Endothelial cell (in vitro differentiated cells): ENCODE measurements at regions not wholly inside any gene's neighbourhood (a gene's known extent, or its start where the extent isn't known, plus 50 kb on each side); places are given as distances from the start of the nearest gene placed in this dataset.

Experiments used
- DNase-seq: peaks from one replicate; pipeline ENCODE4 v3.0.0; 2021; ENCODE audit warnings: low spot score
- H3K27ac Mint-ChIP-seq: one replicate; pipeline ENCODE4 v1.8.0; 2021; ENCODE audit warnings: mixed read lengths, inconsistent platforms; ENCODE audit not compliant: unreplicated experiment
- H3K27me3 Mint-ChIP-seq: one replicate; pipeline ENCODE4 v1.8.0; 2021; ENCODE audit warnings: mild to moderate bottlenecking, moderate library complexity, mixed read lengths, inconsistent platforms; ENCODE audit not compliant: unreplicated experiment
- H3K36me3 Mint-ChIP-seq: one replicate; pipeline ENCODE4 v1.8.0; 2021; ENCODE audit warnings: mild to moderate bottlenecking, low read depth, mixed read lengths, inconsistent platforms; ENCODE audit not compliant: unreplicated experiment
- H3K4me1 Mint-ChIP-seq: one replicate; pipeline ENCODE4 v1.8.0; 2021; ENCODE audit warnings: mild to moderate bottlenecking, mixed read lengths, inconsistent platforms; ENCODE audit not compliant: unreplicated experiment
- H3K4me3 Mint-ChIP-seq: one replicate; pipeline ENCODE4 v1.8.0; 2021; ENCODE audit warnings: mild to moderate bottlenecking, mixed read lengths, inconsistent platforms; ENCODE audit not compliant: unreplicated experiment
- H3K9me3 Mint-ChIP-seq: one replicate; pipeline ENCODE4 v1.8.0; 2021; ENCODE audit warnings: mixed read lengths, inconsistent platforms; ENCODE audit not compliant: unreplicated experiment
- TF ChIP-seq, protein P1 (sequence below): fragments of 200-600 bp; sonication (generic); IDR thresholded peaks from one replicate; pipeline ENCODE4 v1.5.0; 2021; ENCODE audit warnings: antibody characterized with exemption; ENCODE audit not compliant: unreplicated experiment

DNA sequence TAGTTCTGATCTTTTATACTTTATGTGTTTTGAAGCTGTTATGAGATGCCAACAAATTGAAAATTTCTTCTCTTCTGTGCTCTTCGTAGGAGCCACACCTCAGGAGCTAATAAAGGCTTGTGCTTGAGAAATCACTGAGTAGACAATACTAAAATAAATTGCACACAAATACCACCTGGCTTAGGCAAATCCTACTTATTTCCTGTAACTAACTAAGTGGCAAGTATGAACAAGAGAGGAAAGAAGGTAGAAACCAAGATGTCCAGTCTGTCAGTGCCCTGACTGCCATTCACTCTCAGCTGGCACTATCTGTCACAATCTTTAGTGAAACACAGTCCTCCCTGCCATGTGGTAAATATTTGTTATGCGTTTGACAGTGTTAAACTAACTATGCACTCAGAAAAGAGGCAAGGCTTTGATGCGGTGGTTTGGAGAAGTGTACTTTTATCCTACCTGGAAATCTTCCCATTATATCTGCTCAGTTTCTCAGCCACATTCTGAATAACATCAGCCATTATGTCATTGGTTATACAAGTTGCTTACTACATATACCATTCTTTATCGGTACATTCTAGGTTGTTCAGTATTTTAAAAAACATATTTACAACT, 293.4 kb upstream of the VWC2 start:
- Mint-ChIP-seq H3K27ac (no peak overlapping the region), H3K4me1 (no peaks in the 10 kb centered on the region), H3K9me3 (no peaks in the 10 kb centered on the region), H3K27me3 (no peaks in the 10 kb centered on the region), H3K4me3 (no peak overlapping the region), H3K36me3 (no peaks in the 10 kb centered on the region)
- TF ChIP-seq, protein P1, sequence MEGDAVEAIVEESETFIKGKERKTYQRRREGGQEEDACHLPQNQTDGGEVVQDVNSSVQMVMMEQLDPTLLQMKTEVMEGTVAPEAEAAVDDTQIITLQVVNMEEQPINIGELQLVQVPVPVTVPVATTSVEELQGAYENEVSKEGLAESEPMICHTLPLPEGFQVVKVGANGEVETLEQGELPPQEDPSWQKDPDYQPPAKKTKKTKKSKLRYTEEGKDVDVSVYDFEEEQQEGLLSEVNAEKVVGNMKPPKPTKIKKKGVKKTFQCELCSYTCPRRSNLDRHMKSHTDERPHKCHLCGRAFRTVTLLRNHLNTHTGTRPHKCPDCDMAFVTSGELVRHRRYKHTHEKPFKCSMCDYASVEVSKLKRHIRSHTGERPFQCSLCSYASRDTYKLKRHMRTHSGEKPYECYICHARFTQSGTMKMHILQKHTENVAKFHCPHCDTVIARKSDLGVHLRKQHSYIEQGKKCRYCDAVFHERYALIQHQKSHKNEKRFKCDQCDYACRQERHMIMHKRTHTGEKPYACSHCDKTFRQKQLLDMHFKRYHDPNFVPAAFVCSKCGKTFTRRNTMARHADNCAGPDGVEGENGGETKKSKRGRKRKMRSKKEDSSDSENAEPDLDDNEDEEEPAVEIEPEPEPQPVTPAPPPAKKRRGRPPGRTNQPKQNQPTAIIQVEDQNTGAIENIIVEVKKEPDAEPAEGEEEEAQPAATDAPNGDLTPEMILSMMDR, result no peak
- DNase-seq, result no peak

- H3K4me1 Mint-ChIP-seq, result no peaks in the 10 kb centered on the region
- no peak for DNase-seq
- H3K27ac Mint-ChIP-seq, result no peak overlapping the region
- no peak overlapping the region for H3K4me3 Mint-ChIP-seq
- H3K27me3 Mint-ChIP-seq, result no peaks in the 10 kb centered on the region
- no peaks in the 10 kb centered on the region for H3K9me3 Mint-ChIP-seq
- H3K36me3 Mint-ChIP-seq, result no peaks in the 10 kb centered on the region
- TF ChIP-seq, protein P1, result no peak
These were observed 292.4 kb upstream of the VWC2 start for GRCh38 chr7:49481075-49481474.

DNA sequence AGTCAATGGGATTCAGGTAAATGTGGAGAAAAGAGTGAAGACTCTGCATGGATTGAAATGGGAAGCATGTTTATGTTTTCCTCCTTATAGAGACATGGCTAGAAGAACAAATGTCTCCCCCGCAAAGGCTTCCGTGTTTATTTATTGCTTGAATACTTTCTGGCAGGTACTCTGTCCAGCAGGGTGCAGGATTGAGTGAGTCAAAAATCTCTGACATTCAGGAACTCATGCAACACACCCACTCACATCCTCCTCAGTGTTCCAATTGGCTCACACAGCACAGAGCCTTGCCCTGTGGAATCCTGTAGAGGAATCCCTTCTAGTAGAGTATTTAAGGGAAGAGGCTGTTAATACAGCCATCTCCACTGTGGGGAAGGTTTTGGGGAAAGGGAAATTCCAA, 290.3 kb upstream of the VWC2 start:
- TF ChIP-seq, protein P1, result no peak
- H3K36me3 Mint-ChIP-seq, result no peaks in the 10 kb centered on the region
- no peak for DNase-seq
- H3K27ac Mint-ChIP-seq, result no peak overlapping the region
- peaks cover 10% of the 10 kb centered on the region for H3K4me1 Mint-ChIP-seq
- H3K4me3 Mint-ChIP-seq, result no peak overlapping the region
- no peaks in the 10 kb centered on the region for H3K9me3 Mint-ChIP-seq
- no peaks in the 10 kb centered on the region for H3K27me3 Mint-ChIP-seq

GRCh38 chr7:49486974-49487829, 286.2 kb upstream of the VWC2 start:
- Mint-ChIP-seq H3K4me3 (no peak overlapping the region), H3K9me3 (no peaks in the 10 kb centered on the region), H3K27ac (peak overlapping the region; percentile 85), H3K36me3 (no peaks in the 10 kb centered on the region), H3K4me1 (peaks cover 19% of the 10 kb centered on the region), H3K27me3 (no peaks in the 10 kb centered on the region)
- DNase-seq, result no peak
- TF ChIP-seq, protein P1, result no peak

- Mint-ChIP-seq H3K4me1 (peaks cover 19% of the 10 kb centered on the region), H3K27me3 (no peaks in the 10 kb centered on the region), H3K36me3 (no peaks in the 10 kb centered on the region), H3K4me3 (no peak overlapping the region), H3K27ac (peak overlapping the region; percentile 85), H3K9me3 (no peaks in the 10 kb centered on the region)
- DNase-seq, result no peak
- TF ChIP-seq, protein P1, result no peak
These were observed 285.7 kb upstream of the VWC2 start for GRCh38 chr7:49487830-49488140.
